GM19372 (cell line): ENCODE measurements at regions not wholly inside any gene's neighbourhood (a gene's known extent, or its start where the extent isn't known, plus 50 kb on each side); places are given as distances from the start of the nearest gene placed in this dataset.

Source experiments
- ATAC-seq: cut with Tn5 transposase; IDR thresholded peaks from one replicate; pipeline ENCODE4 v1.9.1; 2021; ENCODE audit warnings: mild to moderate bottlenecking, low read depth, moderate library complexity; ENCODE audit not compliant: unreplicated experiment

DNA sequence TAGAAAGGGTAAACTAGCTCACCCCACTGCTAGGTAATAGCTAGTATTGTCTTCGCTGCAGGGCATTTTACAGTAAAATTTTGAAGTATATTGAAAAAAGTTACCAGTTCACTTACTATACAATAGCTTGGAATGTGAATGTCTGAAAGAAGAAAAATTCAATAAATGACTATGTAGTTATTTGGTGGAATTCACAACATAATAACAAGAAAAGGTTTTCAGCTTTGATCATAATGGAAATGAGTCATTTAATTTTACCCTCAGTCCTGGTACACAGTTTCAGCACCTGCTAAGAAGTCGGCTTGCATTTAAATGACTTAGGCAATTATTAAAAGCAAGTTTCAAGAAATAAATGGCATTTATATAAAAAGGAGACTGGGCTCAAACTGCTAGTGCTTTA, 90.4 kb downstream of the NUP35 start:
- peak; percentile 72 for ATAC-seq

DNA sequence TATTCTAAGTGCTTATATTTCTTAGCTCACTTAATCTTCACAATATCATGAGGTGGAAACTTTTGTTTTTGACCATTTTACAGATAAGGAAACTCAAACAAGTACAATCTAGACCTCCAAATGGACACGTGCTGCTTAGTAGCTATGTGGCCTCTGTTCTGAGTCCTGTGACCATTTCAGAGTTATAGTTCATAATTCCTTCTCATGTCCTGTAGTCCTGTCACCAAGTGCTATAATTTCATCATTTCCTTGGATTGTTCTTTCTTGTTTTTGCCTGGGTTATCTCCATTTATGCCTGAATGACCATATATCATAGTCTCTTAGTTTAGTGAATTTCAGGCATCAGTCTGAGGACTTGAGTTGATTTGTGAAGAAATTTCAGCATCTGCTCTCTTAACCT, 91.7 kb downstream of the NUP35 start:
- no peak for ATAC-seq

DNA sequence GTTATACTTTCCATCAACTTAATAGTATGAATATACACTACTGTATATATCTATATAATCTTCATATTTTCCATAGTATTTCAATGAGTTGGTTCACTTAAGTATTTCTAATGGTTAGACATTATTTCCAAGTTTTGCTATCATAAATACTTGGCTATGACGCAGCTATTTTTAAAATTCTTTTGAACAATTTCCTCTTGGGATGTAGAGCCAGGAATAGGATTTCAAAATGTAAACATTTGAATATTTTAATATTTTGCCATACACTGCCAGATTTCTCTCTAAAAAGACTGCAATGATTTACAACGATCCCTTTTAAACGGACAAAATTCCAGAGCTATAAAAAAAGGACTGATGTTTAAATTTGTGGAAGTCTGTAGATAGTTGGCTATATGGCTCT, 95.6 kb downstream of the NUP35 start:
- no peak for ATAC-seq

DNA sequence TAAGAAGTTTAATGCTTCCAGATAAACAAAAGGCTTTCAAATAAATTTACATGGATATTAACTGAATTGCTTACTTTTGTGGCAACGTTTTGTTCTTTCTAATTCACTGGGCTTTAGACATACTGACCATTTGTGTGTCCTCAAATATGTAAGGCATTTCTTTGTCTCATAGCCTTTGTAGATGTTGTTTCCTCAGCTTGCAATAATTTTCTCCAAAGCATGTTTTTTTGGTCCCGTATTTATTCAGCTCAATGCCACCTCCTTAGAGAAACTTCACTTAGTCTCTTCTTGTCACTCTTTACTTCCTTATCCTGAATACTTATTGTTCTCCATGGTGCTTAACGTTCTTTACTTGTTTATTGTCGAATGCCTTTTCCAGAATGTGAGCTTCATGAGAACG, 98.5 kb downstream of the NUP35 start:
- ATAC-seq = no peak

DNA sequence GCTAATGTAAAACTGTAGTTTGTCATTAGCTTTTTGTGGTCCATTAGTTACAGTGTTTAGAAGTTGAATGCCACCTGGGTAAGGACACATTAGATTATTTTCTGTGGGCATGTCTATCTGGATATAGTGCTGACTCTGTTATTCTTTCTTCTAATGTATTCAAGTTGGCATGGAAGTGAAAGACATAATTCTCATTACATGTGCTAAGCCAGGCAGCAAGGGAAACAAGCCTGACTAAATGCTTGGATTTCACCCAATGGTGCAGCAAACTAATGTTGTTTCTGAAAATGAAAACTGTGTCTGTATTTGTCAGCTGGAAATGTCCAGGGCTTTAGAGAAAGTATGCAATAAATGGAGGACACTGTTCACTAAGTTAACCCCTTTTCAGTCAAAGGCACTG, 100.7 kb downstream of the NUP35 start:
- no peak for ATAC-seq

DNA sequence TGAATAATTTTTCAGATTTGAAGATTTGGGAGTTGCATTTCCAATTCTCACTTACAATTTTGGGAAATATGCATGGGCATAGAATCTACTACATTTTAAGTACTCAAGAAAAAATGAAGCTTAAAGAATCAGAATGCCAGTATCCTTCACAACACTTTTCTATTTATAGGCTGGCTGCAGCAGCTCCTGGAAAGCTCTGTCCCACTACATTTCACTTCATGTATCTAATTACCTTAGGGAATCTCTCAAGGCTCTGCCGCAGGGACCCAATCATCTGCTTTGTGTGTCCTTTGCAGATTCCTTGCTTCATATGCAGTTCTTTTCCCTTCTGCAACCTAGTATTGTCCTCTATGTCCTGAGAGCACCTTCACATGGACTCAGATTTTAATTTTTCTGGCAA, 102.9 kb downstream of the NUP35 start:
- no peak for ATAC-seq

DNA sequence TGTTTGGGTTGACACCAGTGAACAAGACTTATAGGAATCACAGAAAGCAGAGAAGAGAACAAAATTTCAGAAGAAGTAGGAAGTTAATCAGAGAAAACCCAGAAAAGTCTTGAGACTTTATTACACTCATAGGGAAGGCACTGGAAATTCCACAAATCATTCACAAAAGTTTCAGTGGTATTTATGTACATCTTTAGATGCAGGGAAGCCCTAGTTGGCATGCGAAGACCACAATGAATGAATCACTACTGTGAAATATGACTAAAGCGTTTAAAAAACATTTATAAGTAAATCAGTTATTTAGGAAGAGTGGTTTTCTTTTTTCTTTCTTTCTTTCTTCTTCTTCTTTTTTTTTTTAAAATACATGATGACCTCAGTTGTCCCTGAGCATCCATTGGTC, 105.1 kb downstream of the NUP35 start:
- no peak for ATAC-seq

DNA sequence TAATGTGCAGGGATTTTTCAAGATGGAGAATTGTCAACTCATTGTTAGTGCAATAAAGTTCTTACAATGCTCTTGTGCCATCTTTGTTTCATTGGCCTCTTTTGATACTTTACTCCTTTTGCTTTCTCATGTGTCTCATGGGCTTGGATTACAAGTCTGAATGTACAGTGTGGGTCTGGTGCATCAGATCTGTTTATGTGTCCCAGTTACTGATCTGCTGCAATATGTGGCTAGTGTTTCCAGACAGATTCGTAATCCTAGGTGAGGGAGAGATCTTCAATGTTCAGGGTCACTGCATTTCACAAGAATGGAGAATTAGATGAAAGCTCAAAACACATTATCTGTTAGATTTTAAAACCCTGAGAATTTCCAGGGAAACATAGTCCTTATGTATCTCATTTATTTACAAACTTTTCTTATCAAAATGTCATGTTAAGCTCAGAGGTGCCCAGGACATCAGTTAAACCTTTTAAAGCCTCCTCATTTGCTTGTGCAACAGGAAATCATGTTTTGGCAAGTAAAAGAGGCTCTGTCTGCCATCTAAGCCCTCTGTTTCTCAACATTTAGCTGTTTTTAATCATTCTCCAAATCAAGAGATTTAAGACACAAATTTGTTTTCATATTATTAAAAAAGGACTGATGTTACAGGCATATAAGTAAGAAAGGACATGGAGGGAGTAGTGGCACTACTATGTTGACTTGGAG, 108.1 kb downstream of the NUP35 start:
- ATAC-seq = no peak

DNA sequence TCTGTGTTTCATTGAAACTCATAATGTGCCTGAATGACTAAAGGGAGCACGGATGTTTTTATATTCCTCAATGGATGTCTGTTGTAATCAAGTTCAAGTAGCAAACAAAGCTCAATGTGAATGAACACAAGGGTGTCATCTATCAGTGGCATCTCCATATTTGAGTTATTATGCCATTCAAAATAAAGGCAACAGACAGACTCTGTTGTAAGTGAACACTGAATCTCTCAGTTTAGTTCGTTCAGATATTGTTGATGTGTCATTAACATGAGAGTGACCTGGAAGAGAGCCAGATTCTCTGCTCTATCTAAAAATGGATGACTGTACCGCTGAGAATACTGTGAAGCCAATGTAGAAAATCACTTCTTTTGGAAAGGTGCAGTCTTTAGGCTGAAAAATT, 118.7 kb downstream of the NUP35 start:
- no peak for ATAC-seq

DNA sequence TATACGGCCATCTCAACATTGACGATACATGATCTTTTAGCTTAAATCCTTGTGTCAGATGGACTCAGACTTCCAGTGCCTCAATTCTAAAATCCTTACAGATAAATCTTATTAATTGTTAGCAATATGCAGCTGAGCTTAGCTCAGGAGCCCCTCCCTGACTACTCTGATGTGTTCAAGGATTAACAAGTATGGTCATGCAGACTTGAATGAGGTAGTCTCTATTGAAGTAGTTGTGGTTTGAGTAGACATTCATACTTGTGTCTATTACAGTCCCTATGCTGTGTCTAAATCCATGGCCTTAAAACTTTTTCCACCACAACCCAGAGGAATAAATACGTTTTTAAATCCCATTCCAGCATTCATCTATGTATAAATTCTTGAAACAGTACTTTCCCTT, 119.5 kb downstream of the NUP35 start:
- no peak for ATAC-seq

DNA sequence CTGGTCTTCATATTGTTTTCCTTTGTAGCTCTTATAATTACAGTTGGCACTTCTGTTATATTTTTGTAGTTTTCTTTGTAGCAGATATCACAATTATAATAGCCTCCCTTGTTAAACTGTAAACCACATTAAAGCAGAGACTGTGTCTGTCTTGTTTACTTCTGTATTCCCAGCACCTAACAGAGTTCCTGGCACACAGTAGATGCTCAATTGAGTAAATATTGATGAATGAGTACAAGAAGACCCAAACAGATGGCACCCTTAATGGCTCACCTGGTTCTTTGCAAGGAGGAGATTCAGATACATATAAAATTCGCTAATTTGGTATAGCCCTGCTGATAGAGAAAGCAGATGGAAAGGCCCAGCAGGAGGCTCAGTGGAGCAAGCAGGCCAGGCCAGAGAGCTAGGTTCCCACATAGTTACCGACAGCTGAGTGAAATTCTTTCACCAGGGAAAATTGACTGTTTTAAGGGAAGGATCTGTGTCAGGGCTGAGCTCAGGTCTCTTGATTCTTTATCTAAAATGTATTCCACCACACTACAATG, 120.1 kb downstream of the NUP35 start:
- ATAC-seq = no peak

DNA sequence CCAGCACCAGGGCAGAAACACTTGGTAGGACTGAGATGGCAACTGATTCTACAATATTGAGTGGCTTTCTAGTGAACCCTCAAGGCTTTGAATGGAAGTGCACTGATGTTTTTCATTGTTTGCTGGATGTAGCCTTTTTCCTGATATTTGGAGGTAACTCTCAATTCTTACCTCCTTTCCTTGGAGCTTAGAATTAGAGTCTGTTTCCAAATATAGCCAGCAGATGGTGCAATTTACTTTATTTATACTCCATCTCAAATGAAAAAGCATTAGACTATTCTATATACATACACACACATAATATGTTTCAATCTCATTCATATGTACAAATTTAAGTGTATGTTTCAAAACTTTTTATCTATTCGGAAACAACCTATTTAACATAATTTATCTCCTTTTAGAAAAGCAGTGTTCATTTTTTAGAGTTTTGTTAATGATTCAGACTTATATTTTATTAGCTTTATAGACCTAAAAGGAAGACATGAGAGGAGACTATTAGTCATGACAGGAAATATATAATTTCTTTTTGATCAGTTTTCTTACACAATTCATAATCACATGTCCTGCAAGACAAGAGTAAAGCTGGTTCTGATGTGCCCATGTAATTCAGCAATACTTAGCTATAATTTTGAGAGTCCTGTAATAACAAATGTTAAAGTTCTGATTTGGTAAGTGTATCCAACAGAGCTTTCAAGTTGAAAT, 124.8 kb downstream of the NUP35 start:
- ATAC-seq = no peak

DNA sequence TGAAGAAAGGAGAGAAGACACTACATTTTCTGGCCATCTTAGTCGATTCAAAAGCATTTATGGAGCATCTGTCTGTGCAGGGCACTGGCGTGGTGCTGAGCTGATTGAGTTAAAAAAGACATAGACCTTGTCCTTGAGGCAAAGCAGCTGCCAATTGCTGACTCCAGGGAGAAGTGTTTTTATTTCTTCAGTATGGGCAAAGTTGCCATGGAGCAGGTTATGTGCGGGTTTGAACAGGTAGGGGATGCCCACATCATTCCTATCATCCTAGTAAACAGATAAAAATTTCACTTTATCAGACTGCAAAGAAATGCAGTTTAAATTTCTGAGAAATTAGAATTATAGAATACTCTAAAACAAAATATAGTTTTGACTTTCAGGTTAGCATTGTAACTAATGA, 125.8 kb downstream of the NUP35 start:
- no peak for ATAC-seq

DNA sequence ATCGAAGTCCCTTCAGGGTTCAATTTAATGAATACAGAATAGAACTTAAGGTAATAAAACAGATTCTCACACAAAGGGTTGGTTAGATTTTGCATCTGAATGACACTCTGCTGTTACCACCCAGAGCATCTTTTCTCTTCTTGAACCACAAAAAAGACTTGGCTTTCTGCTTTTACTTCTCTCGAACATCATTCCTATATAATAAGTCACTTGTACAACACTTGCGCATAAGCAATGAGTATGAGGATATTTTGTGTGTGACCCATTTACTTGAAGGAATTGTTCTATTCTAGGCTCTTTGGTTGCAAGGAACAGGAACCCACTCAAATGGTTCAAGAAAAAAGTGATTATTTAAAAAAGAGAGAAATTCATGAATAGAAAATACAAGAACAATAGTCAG, 126.2 kb downstream of the NUP35 start:
- ATAC-seq = no peak

DNA sequence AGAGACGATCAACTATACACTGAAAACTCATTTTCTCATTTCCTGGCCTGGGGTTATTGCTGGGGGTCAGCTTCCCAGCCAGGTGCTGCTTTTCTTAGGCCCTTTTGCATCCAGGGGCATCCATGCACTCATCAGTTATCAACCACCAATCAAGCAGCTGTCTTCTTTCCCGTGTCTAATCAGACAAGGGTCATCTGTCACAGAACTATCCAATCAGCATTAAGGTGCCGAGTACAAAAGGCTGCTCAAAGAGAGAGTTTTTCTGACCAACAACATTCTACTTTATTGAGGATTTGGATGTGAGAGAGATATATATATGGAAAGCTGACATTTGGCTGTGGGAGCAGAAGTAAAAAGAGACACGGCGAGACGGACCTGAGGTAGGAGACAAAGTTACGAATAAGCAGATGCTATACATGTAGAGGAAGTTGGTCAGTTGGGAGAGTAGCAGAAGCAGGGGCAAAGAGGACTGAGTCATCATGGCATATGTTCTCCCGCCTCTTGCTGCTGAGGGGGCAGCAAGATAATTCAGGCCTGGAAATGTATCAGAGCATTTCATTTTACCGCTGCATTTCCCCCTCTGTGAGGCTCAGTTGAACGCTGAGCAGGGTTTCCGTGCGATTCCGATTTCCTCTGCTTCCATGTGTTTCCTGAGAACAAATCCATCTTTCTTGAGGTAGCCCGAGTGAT, 129.3 kb downstream of the NUP35 start:
- ATAC-seq = no peak

DNA sequence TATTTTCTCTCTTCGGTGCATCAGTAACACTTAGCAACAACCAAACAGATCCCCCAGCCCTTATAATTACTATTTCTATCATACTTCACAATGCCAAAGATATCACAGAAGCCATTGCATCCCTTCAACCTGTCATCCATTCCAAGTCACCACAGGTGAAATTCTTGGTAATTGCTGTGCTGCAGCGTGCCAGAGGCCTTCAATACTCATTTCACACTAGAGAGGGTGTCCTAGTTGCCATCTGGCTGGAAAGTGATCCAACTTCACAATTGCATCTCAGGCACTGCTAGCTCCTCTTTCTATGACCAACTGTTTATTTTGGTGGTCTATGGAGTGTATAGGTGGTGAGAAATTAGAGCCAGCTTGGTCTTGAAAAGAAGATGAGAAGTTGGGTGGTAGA, 131.2 kb downstream of the NUP35 start:
- no peak for ATAC-seq

DNA sequence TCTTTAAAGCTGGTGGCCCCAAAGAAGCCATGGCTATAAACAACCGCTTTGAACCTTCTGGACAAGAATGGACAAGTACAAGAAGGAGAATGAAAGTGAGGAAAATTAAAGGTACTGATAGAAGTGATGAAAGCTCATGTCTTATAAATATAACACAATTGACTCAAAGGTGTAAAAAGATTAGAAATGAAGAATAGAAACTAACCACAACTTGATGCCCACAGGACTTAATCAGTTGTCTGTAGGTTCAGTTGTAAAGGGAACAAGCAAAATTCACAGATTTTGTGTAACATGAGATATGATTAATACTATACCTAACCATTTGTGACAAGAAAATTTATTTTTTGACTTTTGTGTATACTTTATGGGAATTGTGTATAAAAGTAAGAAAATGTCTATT, 135.7 kb downstream of the NUP35 start:
- ATAC-seq = no peak

DNA sequence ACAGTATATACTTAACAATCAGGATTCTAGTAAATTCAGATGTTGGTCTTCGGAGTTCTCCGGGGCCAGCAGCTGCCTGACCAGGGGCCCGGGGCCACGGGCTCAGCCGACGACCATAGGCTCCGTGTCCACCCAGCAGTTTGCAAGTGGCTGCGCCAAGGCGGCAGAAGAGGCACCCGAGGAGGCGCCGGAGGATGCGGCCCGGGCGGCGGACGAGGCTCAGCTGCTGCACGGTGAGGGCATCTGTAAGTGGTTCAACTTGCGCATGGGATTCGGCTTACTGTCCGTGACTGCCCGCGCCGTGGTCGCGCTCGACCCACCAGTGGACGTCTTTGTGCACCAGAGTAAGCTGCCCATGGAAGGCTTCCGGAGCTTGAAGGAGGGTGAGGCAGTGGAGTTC, 136.3 kb downstream of the NUP35 start:
- no peak for ATAC-seq

DNA sequence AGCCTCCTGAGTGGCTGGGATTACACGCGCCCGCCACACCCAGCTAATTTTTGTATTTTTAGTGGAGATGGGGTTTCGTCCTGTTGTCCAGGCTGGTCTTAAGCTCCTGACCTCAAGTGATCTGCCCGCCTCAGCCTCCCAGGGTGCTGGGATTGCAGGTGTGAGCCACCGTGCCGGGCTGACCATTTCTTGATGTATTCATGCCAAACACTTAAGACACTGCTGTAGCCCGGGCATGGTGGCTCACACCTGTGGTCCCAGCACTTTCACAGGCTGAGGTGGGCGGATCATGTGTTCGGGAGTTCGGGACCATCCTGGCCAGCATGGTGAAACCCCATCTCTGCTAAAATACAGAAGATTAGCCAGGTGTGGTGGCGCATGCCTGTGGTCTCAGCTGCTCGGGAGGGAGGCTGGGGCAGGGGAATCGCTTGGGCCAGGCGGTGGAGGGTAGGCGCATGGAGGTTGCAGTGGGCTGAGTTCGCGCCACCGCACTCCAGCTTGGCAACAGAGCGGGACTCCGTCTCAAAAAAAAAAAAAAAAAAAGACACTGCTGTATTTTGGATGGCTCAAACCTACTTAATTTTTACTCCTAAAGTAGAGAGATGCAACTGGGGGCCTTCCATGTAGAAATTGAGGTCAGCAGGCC, 140.8 kb downstream of the NUP35 start:
- no peak for ATAC-seq

DNA sequence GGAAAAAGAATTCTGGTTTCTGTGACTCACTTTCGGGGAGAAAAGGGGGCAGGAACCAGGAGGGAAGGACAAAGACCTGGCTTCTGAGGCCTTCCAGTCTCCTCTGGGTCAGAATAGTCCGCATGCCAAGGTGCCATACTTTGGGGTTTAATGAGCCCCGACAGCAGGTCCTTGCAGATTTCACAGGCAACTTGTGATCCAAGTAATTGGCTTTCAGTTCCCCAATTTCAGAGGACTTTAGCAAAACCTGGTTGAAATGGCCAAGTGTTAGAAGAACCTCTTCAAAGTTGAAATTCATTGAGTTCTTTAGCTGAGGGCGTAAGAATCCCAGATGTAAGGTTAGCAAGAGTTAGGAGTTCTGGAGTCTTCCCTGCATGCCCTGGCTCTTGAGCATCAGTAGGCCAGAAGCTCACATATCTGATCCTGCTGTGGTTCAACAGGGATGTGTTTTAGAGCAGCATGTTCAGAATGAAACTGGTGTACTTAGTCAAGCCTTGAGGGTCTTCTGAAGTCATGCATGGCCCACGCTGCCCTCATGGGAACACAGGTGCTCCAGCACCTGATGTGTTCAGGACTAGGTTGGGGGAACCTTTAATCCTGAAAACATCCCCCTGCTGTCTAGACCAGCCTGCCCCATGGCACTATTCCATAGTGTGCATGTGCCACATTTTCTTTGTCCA, 143.0 kb downstream of the NUP35 start:
- no peak for ATAC-seq

DNA sequence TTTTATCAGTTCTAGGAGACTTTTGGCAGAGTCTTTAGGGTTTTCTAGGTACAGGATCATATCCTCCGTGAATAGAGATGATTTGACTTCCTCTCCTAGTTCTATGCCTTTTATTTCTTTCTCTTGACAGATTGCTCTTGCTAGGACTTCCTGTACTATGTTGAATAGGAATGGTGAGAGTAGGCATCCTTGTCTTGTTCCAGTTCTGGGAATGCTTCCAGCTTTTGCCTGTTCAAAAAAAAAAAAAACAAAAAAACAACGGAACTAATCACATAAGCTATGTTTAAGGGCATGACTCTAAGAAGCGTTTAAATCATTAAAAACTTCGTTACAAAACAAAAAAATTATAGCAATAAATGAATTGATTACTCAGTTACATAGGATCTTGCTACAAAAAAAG, 145.7 kb downstream of the NUP35 start:
- no peak for ATAC-seq
